HEK293 (cell line): ENCODE measurements at regions not wholly inside any gene's neighbourhood (a gene's known extent, or its start where the extent isn't known, plus 50 kb on each side); places are given as distances from the start of the nearest gene placed in this dataset.

Source experiments
- CTCF ChIA-PET: fragments of 350-600 bp; formaldehyde crosslinking; extraction: SDS; loops from one replicate; lab custom pipeline; 2021; ENCODE audit warnings: antibody characterized with exemption; lab: Yijun Ruan, JAX
- POLR2A ChIA-PET: fragments of 300-600 bp; formaldehyde crosslinking; extraction: SDS; loops from one replicate; lab custom pipeline; 2020; ENCODE audit warnings: antibody characterized with exemption, inconsistent platforms; lab: Yijun Ruan, JAX
- H3K27ac ChIP-seq: fragments of 200-500 bp; sonication (Bioruptor generic); 2 replicates; pipeline ENCODE4 v1.5.1; 2014; ENCODE audit warnings: low read depth, low read length, control low read depth, inconsistent platforms; ENCODE audit errors: extremely low read depth
- H3K36me3 ChIP-seq, 2 experiments: fragments of 200-500 bp in 1 of 2; sonication (Bioruptor generic) in 1 of 2; 1 replicate in 1 of 2; 2 replicates in 1 of 2; pipeline ENCODE4 v1.5.1; 2014 to 2017; ENCODE audit warnings: inconsistent platforms in 2 of 2, low read length in 2 of 2; ENCODE audit not compliant: control insufficient read depth in 2 of 2, insufficient read depth in 1 of 2
- H3K4me1 ChIP-seq: fragments of 200-500 bp; sonication (Bioruptor generic); 2 replicates; pipeline ENCODE4 v1.5.1; 2014; ENCODE audit warnings: mild to moderate bottlenecking, low read length, inconsistent platforms; ENCODE audit not compliant: control insufficient read depth, insufficient read depth
- H3K4me3 ChIP-seq: 2 replicates; pipeline ENCODE4 v1.5.1; 2011; ENCODE audit warnings: low read depth, mild to moderate bottlenecking, control low read depth, low read length, moderate library complexity
- H3K9me3 ChIP-seq: fragments of 200-500 bp; sonication (Bioruptor generic); 2 replicates; pipeline ENCODE4 v1.5.1; 2014; ENCODE audit warnings: low read depth, low read length, inconsistent platforms; ENCODE audit not compliant: control insufficient read depth, insufficient read depth
- BCL11A ChIP-seq: fragments of 450-650 bp; formaldehyde crosslinking; IDR thresholded peaks from 2 replicates; pipeline ENCODE4 v1.5.1; 2016; ENCODE audit warnings: low read depth, missing biosample characterization, missing genetic modification characterization
- BCL6B ChIP-seq: fragments of 450-650 bp; formaldehyde crosslinking; IDR thresholded peaks from 2 replicates; pipeline ENCODE4 v1.5.1; 2017; ENCODE audit warnings: missing biosample characterization, missing genetic modification characterization
- GLIS1 ChIP-seq: fragments of 450-650 bp; formaldehyde crosslinking; IDR thresholded peaks from 2 replicates; pipeline ENCODE4 v1.5.1; 2016; ENCODE audit warnings: missing biosample characterization, missing genetic modification characterization
- INSM2 ChIP-seq: fragments of 450-650 bp; formaldehyde crosslinking; IDR thresholded peaks from 2 replicates; pipeline ENCODE4 v1.5.1; 2016; ENCODE audit warnings: missing biosample characterization, missing genetic modification characterization
- SALL2 ChIP-seq: fragments of 450-650 bp; formaldehyde crosslinking; IDR thresholded peaks from 2 replicates; pipeline ENCODE4 v1.5.0; 2017; ENCODE audit warnings: missing biosample characterization, mild to moderate bottlenecking, missing genetic modification characterization, borderline replicate concordance
- SP7 ChIP-seq: fragments of 450-650 bp; formaldehyde crosslinking; IDR thresholded peaks from 2 replicates; pipeline ENCODE4 v1.5.1; 2016; ENCODE audit warnings: missing biosample characterization, missing genetic modification characterization
- ZIC2 ChIP-seq: fragments of 450-650 bp; formaldehyde crosslinking; IDR thresholded peaks from 2 replicates; pipeline ENCODE4 v1.5.1; 2016; ENCODE audit warnings: missing biosample characterization, missing genetic modification characterization
- ZNF133 ChIP-seq: fragments of 450-650 bp; formaldehyde crosslinking; IDR thresholded peaks from 2 replicates; pipeline ENCODE4 v1.5.1; 2016; ENCODE audit warnings: missing biosample characterization, missing genetic modification characterization
- ZNF140 ChIP-seq: fragments of 450-650 bp; formaldehyde crosslinking; IDR thresholded peaks from 2 replicates; pipeline ENCODE4 v1.5.1; 2016; ENCODE audit warnings: missing biosample characterization, missing genetic modification characterization
- ZNF248 ChIP-seq: fragments of 450-650 bp; formaldehyde crosslinking; IDR thresholded peaks from 2 replicates; pipeline ENCODE4 v1.5.1; 2017; ENCODE audit warnings: missing biosample characterization, missing genetic modification characterization
- ZNF302 ChIP-seq: fragments of 450-650 bp; formaldehyde crosslinking; IDR thresholded peaks from 2 replicates; pipeline ENCODE4 v1.5.1; 2016; ENCODE audit warnings: missing biosample characterization, missing genetic modification characterization, low read depth
- ZNF404 ChIP-seq: fragments of 450-650 bp; formaldehyde crosslinking; IDR thresholded peaks from 2 replicates; pipeline ENCODE4 v1.5.1; 2017; ENCODE audit warnings: missing biosample characterization, missing genetic modification characterization
- ZNF426 ChIP-seq: fragments of 450-650 bp; formaldehyde crosslinking; IDR thresholded peaks from 2 replicates; pipeline ENCODE4 v1.5.1; 2017; ENCODE audit warnings: missing biosample characterization, missing genetic modification characterization, mild to moderate bottlenecking, inconsistent platforms, moderate library complexity
- ZNF473 ChIP-seq: fragments of 450-650 bp; formaldehyde crosslinking; IDR thresholded peaks from 2 replicates; pipeline ENCODE4 v1.5.1; 2017; ENCODE audit warnings: missing biosample characterization, missing genetic modification characterization
- ZNF510 ChIP-seq: fragments of 450-650 bp; formaldehyde crosslinking; IDR thresholded peaks from 2 replicates; pipeline ENCODE4 v1.5.1; 2018; ENCODE audit warnings: mild to moderate bottlenecking, missing genetic modification characterization, missing biosample characterization; ENCODE audit not compliant: insufficient replicate concordance
- ZNF521 ChIP-seq: fragments of 450-650 bp; formaldehyde crosslinking; IDR thresholded peaks from 2 replicates; pipeline ENCODE4 v1.5.1; 2017; ENCODE audit warnings: missing biosample characterization, mild to moderate bottlenecking, missing genetic modification characterization
- ZNF558 ChIP-seq: fragments of 450-650 bp; formaldehyde crosslinking; IDR thresholded peaks from 2 replicates; pipeline ENCODE4 v1.5.1; 2016; ENCODE audit warnings: missing biosample characterization, missing genetic modification characterization
- ZNF561 ChIP-seq: fragments of 450-650 bp; IDR thresholded peaks from 2 replicates; pipeline ENCODE4 v1.5.1; 2018; ENCODE audit warnings: missing biosample characterization, missing genetic modification characterization, borderline replicate concordance
- ZNF596 ChIP-seq: fragments of 450-650 bp; IDR thresholded peaks from 2 replicates; pipeline ENCODE4 v1.5.0; 2018; ENCODE audit warnings: missing biosample characterization, mild to moderate bottlenecking, missing genetic modification characterization, moderate library complexity
- ZNF639 ChIP-seq: fragments of 450-650 bp; formaldehyde crosslinking; IDR thresholded peaks from 2 replicates; pipeline ENCODE4 v1.5.1; 2016; ENCODE audit warnings: missing biosample characterization, missing genetic modification characterization
- ZSCAN16 ChIP-seq: fragments of 450-650 bp; formaldehyde crosslinking; IDR thresholded peaks from 2 replicates; pipeline ENCODE4 v1.5.1; 2016; ENCODE audit warnings: missing biosample characterization, missing genetic modification characterization
- ZSCAN5A ChIP-seq: fragments of 450-650 bp; formaldehyde crosslinking; IDR thresholded peaks from 2 replicates; pipeline ENCODE4 v1.5.1; 2016; ENCODE audit warnings: missing biosample characterization, missing genetic modification characterization
- TF ChIP-seq, protein P1 (sequence below): IDR thresholded peaks from 2 replicates; pipeline ENCODE4 v1.6.1; 2011; ENCODE audit warnings: mild to moderate bottlenecking, low read depth, low read length, borderline replicate concordance
- TF ChIP-seq, protein P2 (sequence below): fragments of 450-650 bp; formaldehyde crosslinking; IDR thresholded peaks from 2 replicates; pipeline ENCODE4 v1.5.1; 2016; ENCODE audit warnings: missing biosample characterization, missing genetic modification characterization

DNA sequence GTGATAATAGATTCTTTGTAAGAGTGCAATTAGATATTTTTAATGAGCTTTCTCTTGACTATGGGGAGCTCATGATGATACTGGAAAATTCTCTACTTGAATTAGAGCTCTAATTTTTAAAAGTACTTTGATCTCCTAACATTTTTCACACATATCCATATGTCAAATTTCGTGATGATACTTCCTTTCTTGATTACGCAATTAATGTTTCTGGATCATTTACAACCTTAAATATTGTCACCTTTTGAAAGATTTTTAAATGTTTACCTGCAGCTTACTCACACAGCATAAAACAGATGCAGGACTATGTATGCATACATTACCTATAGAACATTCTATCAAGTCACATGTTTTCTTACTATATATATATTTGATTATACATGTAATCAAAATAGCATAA lies 598.5 kb upstream of the DSEL start:
- POLR2A ChIA-PET: no interaction called here
- Histone ChIP-seq H3K4me1 (no peaks in the 10 kb centered on the region), H3K9me3 (no peaks in the 10 kb centered on the region), H3K4me3 (no peak overlapping the region), H3K36me3 (no peaks in the 10 kb centered on the region), H3K27ac (no peak overlapping the region)
- CTCF ChIA-PET: no interaction called here
- TF ChIP-seq GLIS1 (tag by site-specific recombination) (no peak), ZNF596 (tag by site-specific recombination) (no peak), ZNF302 (tag by site-specific recombination) (no peak), ZNF558 (tag by site-specific recombination) (no peak), BCL11A (tag by site-specific recombination) (no peak), ZIC2 (tag by site-specific recombination) (no peak), BCL6B (tag by site-specific recombination) (no peak), ZSCAN5A (tag by site-specific recombination) (no peak), ZNF510 (tag by site-specific recombination) (no peak), SP7 (tag by site-specific recombination) (no peak), ZNF521 (no peak), ZNF473 (tag by site-specific recombination) (no peak), ZNF248 (tag by site-specific recombination) (no peak), ZNF140 (tag by site-specific recombination) (no peak), ZNF561 (tag by site-specific recombination) (no peak), ZNF639 (no peak), ZNF426 (tag by site-specific recombination) (no peak)
- TF ChIP-seq, protein P1, sequence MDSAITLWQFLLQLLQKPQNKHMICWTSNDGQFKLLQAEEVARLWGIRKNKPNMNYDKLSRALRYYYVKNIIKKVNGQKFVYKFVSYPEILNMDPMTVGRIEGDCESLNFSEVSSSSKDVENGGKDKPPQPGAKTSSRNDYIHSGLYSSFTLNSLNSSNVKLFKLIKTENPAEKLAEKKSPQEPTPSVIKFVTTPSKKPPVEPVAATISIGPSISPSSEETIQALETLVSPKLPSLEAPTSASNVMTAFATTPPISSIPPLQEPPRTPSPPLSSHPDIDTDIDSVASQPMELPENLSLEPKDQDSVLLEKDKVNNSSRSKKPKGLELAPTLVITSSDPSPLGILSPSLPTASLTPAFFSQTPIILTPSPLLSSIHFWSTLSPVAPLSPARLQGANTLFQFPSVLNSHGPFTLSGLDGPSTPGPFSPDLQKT: no peak
- TF ChIP-seq, protein P2, sequence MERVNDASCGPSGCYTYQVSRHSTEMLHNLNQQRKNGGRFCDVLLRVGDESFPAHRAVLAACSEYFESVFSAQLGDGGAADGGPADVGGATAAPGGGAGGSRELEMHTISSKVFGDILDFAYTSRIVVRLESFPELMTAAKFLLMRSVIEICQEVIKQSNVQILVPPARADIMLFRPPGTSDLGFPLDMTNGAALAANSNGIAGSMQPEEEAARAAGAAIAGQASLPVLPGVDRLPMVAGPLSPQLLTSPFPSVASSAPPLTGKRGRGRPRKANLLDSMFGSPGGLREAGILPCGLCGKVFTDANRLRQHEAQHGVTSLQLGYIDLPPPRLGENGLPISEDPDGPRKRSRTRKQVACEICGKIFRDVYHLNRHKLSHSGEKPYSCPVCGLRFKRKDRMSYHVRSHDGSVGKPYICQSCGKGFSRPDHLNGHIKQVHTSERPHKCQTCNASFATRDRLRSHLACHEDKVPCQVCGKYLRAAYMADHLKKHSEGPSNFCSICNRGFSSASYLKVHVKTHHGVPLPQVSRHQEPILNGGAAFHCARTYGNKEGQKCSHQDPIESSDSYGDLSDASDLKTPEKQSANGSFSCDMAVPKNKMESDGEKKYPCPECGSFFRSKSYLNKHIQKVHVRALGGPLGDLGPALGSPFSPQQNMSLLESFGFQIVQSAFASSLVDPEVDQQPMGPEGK (tag by site-specific recombination): no peak

DNA sequence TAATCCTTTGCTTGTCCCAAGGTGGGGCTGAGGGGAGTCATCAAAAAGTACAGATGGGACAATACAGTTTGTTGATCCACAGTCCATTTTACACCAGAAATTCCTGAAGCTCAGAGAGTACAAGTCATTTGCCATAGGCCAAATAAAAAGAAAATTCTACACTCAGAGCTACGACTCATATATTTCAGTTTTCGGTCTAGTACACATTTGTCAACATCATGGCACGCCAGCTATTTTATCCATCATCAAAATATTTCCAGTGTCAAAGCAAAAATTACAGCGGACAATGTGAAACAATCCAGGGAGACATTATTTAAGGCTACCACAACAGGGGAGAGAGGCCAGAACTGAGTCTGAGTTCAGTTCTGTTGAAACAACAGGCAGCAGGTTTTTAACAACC lies 587.5 kb upstream of the DSEL start:
- CTCF ChIA-PET: no interaction called here
- Histone ChIP-seq H3K36me3 (no peaks in the 10 kb centered on the region), H3K9me3 (no peaks in the 10 kb centered on the region), H3K27ac (no peak overlapping the region), H3K4me3 (no peak overlapping the region), H3K4me1 (no peaks in the 10 kb centered on the region)
- POLR2A ChIA-PET: no interaction called here
- TF ChIP-seq ZNF404 (no peak), SALL2 (tag by site-specific recombination) (no peak), INSM2 (no peak), ZNF133 (tag by site-specific recombination) (no peak), ZSCAN16 (tag by site-specific recombination) (no peak)
